IMR-90 (cell line): ENCODE measurements at regions not wholly inside any gene's neighbourhood (a gene's known extent, or its start where the extent isn't known, plus 50 kb on each side); places are given as distances from the start of the nearest gene placed in this dataset.

ENCODE experiments used
- ATAC-seq: fragments of 200-7000 bp; cut with Tn5 transposase; 2 replicates; pipeline ENCODE4 v1.9.1; 2020; ENCODE audit warnings: low read depth, mild to moderate bottlenecking, moderate library complexity
- BruUV-seq: library from RNA; stranded (reverse); fragments of 400-500 nt; replicated peaks from 2 replicates; lab custom pipeline; 2021; lab: Mats Ljungman, UMichigan
- CTCF ChIA-PET: fragments of 300-600 bp; formaldehyde crosslinking; extraction: SDS; loops from one replicate; lab custom pipeline; 2021; ENCODE audit warnings: antibody characterized with exemption; lab: Yijun Ruan, JAX
- POLR2A ChIA-PET: fragments of 300-600 bp; sonication (Branson Sonifier 250); formaldehyde crosslinking; loops from one replicate; lab custom pipeline; 2022; ENCODE audit warnings: antibody characterized with exemption; ENCODE audit not compliant: unreplicated experiment; lab: Charles Lee
- DNase-seq: peaks from one replicate; pipeline ENCODE4 v3.0.0; 2013
- H2AFZ ChIP-seq: replicated peaks from 2 replicates; pipeline ENCODE3; 2013; ENCODE audit warnings: low read length, mild to moderate bottlenecking; ENCODE audit not compliant: poor library complexity
- H2AK5ac ChIP-seq: 2 replicates; pipeline ENCODE4 v1.6.1; 2013; ENCODE audit warnings: low read depth, low read length, inconsistent platforms
- H2AK9ac ChIP-seq: replicated peaks from 2 replicates; pipeline ENCODE3; 2013; ENCODE audit warnings: mild to moderate bottlenecking, low read depth, low read length, moderate library complexity; ENCODE audit not compliant: poor library complexity
- H2BK120ac ChIP-seq: 2 replicates; pipeline ENCODE4 v1.6.1; 2013; ENCODE audit warnings: low read depth, low read length, inconsistent platforms
- H2BK15ac ChIP-seq: 3 replicates; pipeline ENCODE4 v1.6.1; 2013; ENCODE audit warnings: low read depth, low read length, inconsistent platforms
- H2BK20ac ChIP-seq: 2 replicates; pipeline ENCODE4 v1.6.1; 2013; ENCODE audit warnings: low read depth, mild to moderate bottlenecking, inconsistent platforms, low read length, moderate library complexity
- H2BK5ac ChIP-seq: 2 replicates; pipeline ENCODE4 v1.6.1; 2013; ENCODE audit warnings: mild to moderate bottlenecking, low read depth, low read length, inconsistent platforms; ENCODE audit not compliant: poor library complexity, severe bottlenecking
- H3K14ac ChIP-seq: replicated peaks from 2 replicates; pipeline ENCODE4 v1.6.1; 2013; ENCODE audit warnings: low read depth, low read length, inconsistent platforms
- H3K18ac ChIP-seq: 2 replicates; pipeline ENCODE4 v1.6.1; 2013; ENCODE audit warnings: low read depth, low read length, control low read depth
- H3K23ac ChIP-seq: 2 replicates; pipeline ENCODE4 v1.6.1; 2013; ENCODE audit warnings: low read depth, low read length, inconsistent platforms
- H3K27ac ChIP-seq: 2 replicates; pipeline ENCODE4 v1.5.1; 2013; ENCODE audit warnings: mild to moderate bottlenecking, control low read depth, low read length; ENCODE audit not compliant: insufficient read depth
- H3K27me3 ChIP-seq: 2 replicates; pipeline ENCODE4 v1.6.1; 2013; ENCODE audit warnings: low read length; ENCODE audit not compliant: control insufficient read depth, insufficient read depth
- H3K36me3 ChIP-seq: 2 replicates; pipeline ENCODE4 v1.6.1; 2013; ENCODE audit warnings: low read length, mixed read lengths; ENCODE audit not compliant: control insufficient read depth, insufficient read depth
- H3K4ac ChIP-seq: 2 replicates; pipeline ENCODE4 v1.6.1; 2013; ENCODE audit warnings: low read depth, low read length, inconsistent platforms
- H3K4me1 ChIP-seq: 2 replicates; pipeline ENCODE4 v1.6.1; 2013; ENCODE audit warnings: low read length, mixed read lengths; ENCODE audit not compliant: control insufficient read depth, insufficient read depth
- H3K4me2 ChIP-seq: 2 replicates; pipeline ENCODE4 v1.6.1; 2013; ENCODE audit warnings: low read depth, mild to moderate bottlenecking, control low read depth, low read length, moderate library complexity
- H3K4me3 ChIP-seq: 2 replicates; pipeline ENCODE4 v1.5.1; 2013; ENCODE audit warnings: low read depth, mild to moderate bottlenecking, control low read depth, low read length, moderate library complexity; ENCODE audit not compliant: insufficient read depth
- H3K56ac ChIP-seq: 2 replicates; pipeline ENCODE4 v1.6.1; 2013; ENCODE audit warnings: low read length, inconsistent platforms; ENCODE audit not compliant: insufficient read depth; ENCODE audit errors: extremely low read depth
- H3K79me1 ChIP-seq, 2 experiments: 2 replicates each; pipeline ENCODE4 v1.6.1; 2013; ENCODE audit warnings: low read length in 2 of 2, inconsistent platforms in 1 of 2, low read depth in 1 of 2
- H3K9ac ChIP-seq: 2 replicates; pipeline ENCODE4 v1.6.1; 2013; ENCODE audit warnings: low read depth, low read length, control low read depth
- H3K9me1 ChIP-seq: 2 replicates; pipeline ENCODE4 v1.6.1; 2013; ENCODE audit warnings: low read length, inconsistent platforms; ENCODE audit not compliant: insufficient read depth
- H3K9me3 ChIP-seq: 2 replicates; pipeline ENCODE4 v1.6.1; 2013; ENCODE audit warnings: low read length; ENCODE audit not compliant: control insufficient read depth, insufficient read depth
- H4K20me1 ChIP-seq: 2 replicates; pipeline ENCODE4 v1.6.1; 2013; ENCODE audit warnings: low read length, inconsistent platforms; ENCODE audit not compliant: insufficient read depth
- H4K5ac ChIP-seq: 2 replicates; pipeline ENCODE4 v1.6.1; 2013; ENCODE audit warnings: mild to moderate bottlenecking, low read depth, low read length, control low read depth
- H4K8ac ChIP-seq, 2 experiments: 2 replicates each; pipeline ENCODE4 v1.6.1; 2013; ENCODE audit warnings: low read depth in 2 of 2, low read length in 2 of 2, control low read depth in 1 of 2, inconsistent platforms in 1 of 2
- H4K91ac ChIP-seq: 2 replicates; pipeline ENCODE4 v1.6.1; 2013; ENCODE audit warnings: low read depth, low read length, inconsistent platforms; ENCODE audit not compliant: insufficient read depth
- BHLHE40 ChIP-seq: fragments of 150-350 bp; IDR thresholded peaks from 2 replicates; pipeline ENCODE4 v1.6.1; 2016; ENCODE audit warnings: mild to moderate bottlenecking, low read depth, low read length
- CEBPB ChIP-seq: IDR thresholded peaks from 2 replicates; pipeline ENCODE4 v1.6.1; 2012; ENCODE audit warnings: low read depth, low read length, improper control_type of control experiment
- FOS ChIP-seq: fragments of 150-350 bp; IDR thresholded peaks from 2 replicates; pipeline ENCODE4 v1.6.1; 2016; ENCODE audit warnings: low read depth, low read length
- MAFK ChIP-seq: IDR thresholded peaks from 2 replicates; pipeline ENCODE4 v1.6.1; 2012; ENCODE audit warnings: low read depth, low read length, improper control_type of control experiment
- MAZ ChIP-seq: IDR thresholded peaks from 2 replicates; pipeline ENCODE4 v1.6.1; 2012; ENCODE audit warnings: low read depth, mild to moderate bottlenecking, low read length, improper control_type of control experiment, moderate library complexity, borderline replicate concordance
- MXI1 ChIP-seq: IDR thresholded peaks from 2 replicates; pipeline ENCODE4 v1.6.1; 2012; ENCODE audit warnings: low read depth, mild to moderate bottlenecking, low read length, moderate library complexity, borderline replicate concordance
- POLR2A ChIP-seq: IDR thresholded peaks from 2 replicates; pipeline ENCODE4 v1.6.1; 2012; ENCODE audit warnings: mild to moderate bottlenecking, low read depth, low read length
- RCOR1 ChIP-seq: IDR thresholded peaks from 2 replicates; pipeline ENCODE4 v1.6.1; 2012; ENCODE audit warnings: mild to moderate bottlenecking, low read length, improper control_type of control experiment; ENCODE audit not compliant: insufficient replicate concordance
- RFX5 ChIP-seq: IDR thresholded peaks from 2 replicates; pipeline ENCODE4 v1.8.0; 2012; ENCODE audit warnings: low read depth, mild to moderate bottlenecking, low read length, moderate library complexity
- WGBS, 2 experiments: methylation state at CpG; one replicate each; pipeline versions ENCODE4 v1.1.5 to v1.1.7; 2013; ENCODE audit warnings: missing lambda C conversion rate in 2 of 2; ENCODE audit not compliant: insufficient read length in 1 of 2; ENCODE audit errors: extremely low coverage in 2 of 2; 5-methylcytosine and 5-hydroxymethylcytosine counted together
- dilution Hi-C: fragments of 300-500 bp; cut with HindIII; formaldehyde crosslinking; loops from one replicate; pipeline ENCODE4 v1.14.3; 2018; ENCODE audit warnings: low sequenced_read_pairs; ENCODE audit not compliant: unreplicated experiment
- in situ Hi-C: fragments of 300-500 bp; cut with MboI; formaldehyde crosslinking; loops from 3 replicates; pipeline ENCODE4 v1.14.3; 2019; ENCODE audit warnings: low sequenced_read_pairs, inconsistent platforms, mixed read lengths
- intact Hi-C: fragments of 100-400 bp; cut with micrococcal nuclease; formaldehyde crosslinking; loops from 2 replicates; pipeline ENCODE4 v1.10.0; 2022
- TF ChIP-seq, protein P1 (sequence below): fragments of 150-350 bp; IDR thresholded peaks from 2 replicates; pipeline ENCODE4 v1.6.1; 2016; ENCODE audit warnings: low read depth, mild to moderate bottlenecking, low read length, moderate library complexity, borderline replicate concordance
- TF ChIP-seq, protein P2 (sequence below): fragments of 150-350 bp; IDR thresholded peaks from 2 replicates; pipeline ENCODE4 v1.6.1; 2017; ENCODE audit warnings: mild to moderate bottlenecking, antibody characterized with exemption, low read length, low read depth

DNA sequence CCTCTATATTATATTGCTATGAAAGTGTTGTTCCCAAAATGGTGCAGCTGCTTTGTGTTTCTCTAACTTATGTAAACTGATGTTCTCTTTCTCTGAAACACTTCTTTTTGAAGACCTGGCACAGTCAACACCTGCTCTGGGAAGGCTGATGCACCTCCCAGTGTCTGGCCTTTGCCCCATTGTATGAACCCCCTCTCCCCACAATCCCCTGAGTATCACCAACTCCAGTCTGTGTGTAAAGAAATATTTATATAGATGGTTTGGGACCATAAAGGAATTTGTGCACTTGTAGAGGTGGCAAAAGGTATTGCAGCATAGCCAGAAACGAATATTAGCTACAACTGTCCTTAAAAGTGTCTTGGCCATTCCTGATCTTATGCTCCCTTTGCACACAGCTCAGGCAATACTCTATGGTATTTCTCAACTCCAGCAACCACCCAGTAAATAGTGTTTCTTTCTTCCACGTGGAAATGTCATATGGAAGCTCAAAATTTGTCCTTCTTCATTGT is 365.2 kb upstream of the DDI1 start:
- no peak for TF ChIP-seq MXI1
- TF ChIP-seq RFX5: no peak
- no peak for TF ChIP-seq RCOR1
- TF ChIP-seq CEBPB: no peak
- no peak for TF ChIP-seq FOS
- TF ChIP-seq MAFK: no peak
- TF ChIP-seq, protein P1, sequence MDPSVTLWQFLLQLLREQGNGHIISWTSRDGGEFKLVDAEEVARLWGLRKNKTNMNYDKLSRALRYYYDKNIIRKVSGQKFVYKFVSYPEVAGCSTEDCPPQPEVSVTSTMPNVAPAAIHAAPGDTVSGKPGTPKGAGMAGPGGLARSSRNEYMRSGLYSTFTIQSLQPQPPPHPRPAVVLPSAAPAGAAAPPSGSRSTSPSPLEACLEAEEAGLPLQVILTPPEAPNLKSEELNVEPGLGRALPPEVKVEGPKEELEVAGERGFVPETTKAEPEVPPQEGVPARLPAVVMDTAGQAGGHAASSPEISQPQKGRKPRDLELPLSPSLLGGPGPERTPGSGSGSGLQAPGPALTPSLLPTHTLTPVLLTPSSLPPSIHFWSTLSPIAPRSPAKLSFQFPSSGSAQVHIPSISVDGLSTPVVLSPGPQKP: no peak
- TF ChIP-seq MAZ: no peak
- TF ChIP-seq, protein P2, sequence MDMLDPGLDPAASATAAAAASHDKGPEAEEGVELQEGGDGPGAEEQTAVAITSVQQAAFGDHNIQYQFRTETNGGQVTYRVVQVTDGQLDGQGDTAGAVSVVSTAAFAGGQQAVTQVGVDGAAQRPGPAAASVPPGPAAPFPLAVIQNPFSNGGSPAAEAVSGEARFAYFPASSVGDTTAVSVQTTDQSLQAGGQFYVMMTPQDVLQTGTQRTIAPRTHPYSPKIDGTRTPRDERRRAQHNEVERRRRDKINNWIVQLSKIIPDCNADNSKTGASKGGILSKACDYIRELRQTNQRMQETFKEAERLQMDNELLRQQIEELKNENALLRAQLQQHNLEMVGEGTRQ: no peak
- TF ChIP-seq BHLHE40: no peak
- no peak for TF ChIP-seq POLR2A
- no CpG with 5 or more reads among the region's 2 CpGs for WGBS, 2 experiments
- Histone ChIP-seq H3K4ac (no peak overlapping the region), H3K27ac (no peak overlapping the region), H3K79me1 (no peaks in the 10 kb centered on the region), H4K20me1 (no peaks in the 10 kb centered on the region), H3K27me3 (peaks cover 1% of the 10 kb centered on the region; the same call in 1 of the 2 replicates), H3K18ac (no peak overlapping the region), H3K9ac (no peak overlapping the region), H3K14ac (no peak overlapping the region), H4K5ac (no peak overlapping the region), H2BK5ac (no peak overlapping the region), H3K4me1 (peaks cover 2% of the 10 kb centered on the region; the same call in 1 of the 2 replicates), H4K91ac (no peak overlapping the region), H3K9me3 (no peaks in the 10 kb centered on the region; the same call in 1 of the 2 replicates), H3K56ac (no peak overlapping the region), H2AK5ac (no peak overlapping the region), H2AFZ (no peak overlapping the region), H3K36me3 (no peaks in the 10 kb centered on the region), H3K4me3 (no peak overlapping the region), H2BK15ac (no peak overlapping the region), H2BK120ac (no peak overlapping the region), H2BK20ac (no peak overlapping the region), H2AK9ac (no peak overlapping the region), H3K23ac (no peak overlapping the region), H3K9me1 (0 out of 2 replicates have a peak, but pooled peaks cover 5% of the 10 kb centered on the region), H4K8ac (no peak overlapping the region), H3K4me2 (no peak overlapping the region)
- ATAC-seq: no peak
- BruUV-seq: no TSS peak
- ChIA-PET CTCF (interaction anchor here (0.6 kb wide), 1 partner anchor 458 kb away, joined by 3 read pairs; no protein-coding TSS in a partner anchor), POLR2A (no interaction called here)
- in situ Hi-C loops (no loop called here), intact Hi-C loops (no loop called here), dilution Hi-C loops (no loop called here)
- DNase-seq: no peak
